MM.1S (cell line): ENCODE measurements at regions not wholly inside any gene's neighbourhood (a gene's known extent, or its start where the extent isn't known, plus 50 kb on each side); places are given as distances from the start of the nearest gene placed in this dataset.

Experiments
- CTCF ChIP-seq: fragments of 300-600 bp; sonication (generic); IDR thresholded peaks from 2 replicates; pipeline ENCODE4 v1.5.1; 2016; ENCODE audit warnings: antibody characterized with exemption, low read length, mixed read lengths
- EZH2 ChIP-seq: fragments of 300-600 bp; sonication (generic); optimal IDR thresholded peaks from 2 replicates; pipeline ENCODE3; 2017; ENCODE audit warnings: low read depth, mild to moderate bottlenecking, antibody characterized with exemption, low read length, mixed read lengths
- EZH2phosphoT487 ChIP-seq: fragments of 300-600 bp; sonication (generic); IDR thresholded peaks from 2 replicates; pipeline ENCODE4 v1.6.1; 2018; ENCODE audit warnings: antibody characterized with exemption, low read length

GRCh38 chr4:4687935-4688727 is 146.3 kb upstream of the STX18 start:
- TF ChIP-seq CTCF (no peak), EZH2 (no peak), EZH2phosphoT487 (no peak)
